ENCODE measurements at regions not wholly inside any gene's neighbourhood (a gene's known extent, or its start where the extent isn't known, plus 50 kb on each side); places are given as distances from the start of the nearest gene placed in this dataset.
"Not testable (repeated sequence)": the region's sequence is repeated elsewhere in the genome, so short reads cannot be mapped to it uniquely, and the experiment has no call there.

GRCh38 chr4:164304861-164305260, 449.1 kb upstream of the SMIM31 start:
- DNase-seq (ENCODE audit: low read depth) = peak; percentile 13

GRCh38 chr4:164307262-164307661, 446.7 kb upstream of the SMIM31 start:
- no peak for DNase-seq (ENCODE audit: low read depth)

- DNase-seq (ENCODE audit: low read depth) = no peak
Observed at GRCh38 chr4:164312671-164313070, 441.3 kb upstream of the SMIM31 start.

DNA sequence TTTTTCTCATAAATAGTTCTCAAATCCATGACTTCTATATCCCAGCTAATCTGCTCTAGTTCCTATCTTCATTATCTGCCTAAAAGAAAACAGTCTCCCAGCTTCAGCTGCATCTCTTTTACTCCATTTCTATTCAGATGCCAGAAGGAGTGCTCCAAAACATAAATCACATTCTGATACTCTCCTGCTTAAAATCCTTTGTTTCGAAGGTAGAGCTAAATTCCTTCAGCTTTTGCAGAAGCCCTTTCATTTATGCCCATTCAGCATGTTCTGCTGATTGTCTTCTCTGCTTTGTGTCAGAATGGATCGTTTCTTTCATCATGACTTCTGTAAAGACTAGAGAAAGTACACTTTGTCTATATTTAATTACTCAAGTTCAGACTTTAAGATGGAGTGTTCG, 440.1 kb upstream of the SMIM31 start:
- DNase-seq (ENCODE audit: low read depth) = no peak

GRCh38 chr4:164318350-164318749, 435.6 kb upstream of the SMIM31 start:
- DNase-seq (ENCODE audit: low read depth) = no peak

DNA sequence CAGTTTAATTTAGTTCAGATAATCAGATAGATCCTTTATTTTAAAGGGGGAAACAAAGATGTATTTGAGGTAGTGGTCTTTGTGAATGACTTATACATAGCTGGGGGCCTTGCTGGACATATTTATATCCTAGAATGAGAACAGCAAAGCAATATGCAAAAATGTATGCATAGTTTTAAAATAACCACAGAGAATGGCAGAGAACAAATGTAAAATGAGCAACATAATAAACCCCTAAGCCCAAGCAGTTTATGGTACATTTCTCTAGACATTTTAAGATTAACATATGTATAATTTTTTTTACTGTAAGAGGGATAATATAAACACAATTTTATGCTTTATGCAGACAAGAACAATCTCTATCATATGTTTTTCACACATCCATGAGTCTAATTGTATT, 434.2 kb upstream of the SMIM31 start:
- DNase-seq (ENCODE audit: low read depth) = no peak

GRCh38 chr4:164320847-164321246, 433.1 kb upstream of the SMIM31 start:
- no peak for DNase-seq (ENCODE audit: low read depth)

- DNase-seq (ENCODE audit: low read depth) = no peak
Observed at GRCh38 chr4:164326056-164326455, 427.9 kb upstream of the SMIM31 start.

DNA sequence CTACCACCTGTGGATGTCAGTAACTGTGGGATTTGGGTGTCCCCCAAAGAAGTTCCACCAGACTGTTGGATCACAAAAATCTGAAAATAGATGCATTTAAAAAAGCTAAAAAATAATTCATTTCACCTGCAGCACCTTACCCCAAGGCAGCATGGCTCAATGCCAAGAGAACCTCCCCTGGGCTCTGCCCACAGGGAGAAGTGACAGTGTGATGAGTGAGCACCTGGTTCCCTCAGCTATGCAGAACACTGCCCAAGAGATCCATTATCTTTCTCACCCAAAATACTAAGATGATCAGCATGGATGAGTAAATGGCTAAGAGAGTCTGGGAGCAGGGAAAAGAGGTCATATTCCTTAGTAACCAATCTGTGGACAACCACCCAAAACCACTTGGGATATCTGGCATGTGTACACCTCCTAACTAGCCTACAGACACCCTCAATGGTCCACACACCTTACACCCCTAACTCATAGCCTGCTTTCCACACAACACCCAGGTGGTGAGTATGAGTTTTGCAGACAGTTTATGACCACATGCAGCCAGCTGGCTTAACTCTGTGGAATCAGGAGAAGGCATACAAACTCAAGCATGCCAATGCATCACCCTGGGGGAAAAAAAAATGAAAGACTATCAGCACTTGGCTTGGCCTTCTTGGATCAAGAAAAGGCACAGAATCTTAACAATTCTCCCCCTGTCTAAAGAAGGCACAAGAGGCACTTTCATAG, 416.5 kb upstream of the SMIM31 start:
- DNase-seq (ENCODE audit: low read depth) = no peak

- no peak for DNase-seq (ENCODE audit: low read depth)
Observed at GRCh38 chr4:164343472-164343976, 410.4 kb upstream of the SMIM31 start.

GRCh38 chr4:164345756-164346155, 408.2 kb upstream of the SMIM31 start:
- DNase-seq (ENCODE audit: low read depth) = no peak

GRCh38 chr4:164350061-164350460, 403.9 kb upstream of the SMIM31 start:
- DNase-seq (ENCODE audit: low read depth) = no peak

DNA sequence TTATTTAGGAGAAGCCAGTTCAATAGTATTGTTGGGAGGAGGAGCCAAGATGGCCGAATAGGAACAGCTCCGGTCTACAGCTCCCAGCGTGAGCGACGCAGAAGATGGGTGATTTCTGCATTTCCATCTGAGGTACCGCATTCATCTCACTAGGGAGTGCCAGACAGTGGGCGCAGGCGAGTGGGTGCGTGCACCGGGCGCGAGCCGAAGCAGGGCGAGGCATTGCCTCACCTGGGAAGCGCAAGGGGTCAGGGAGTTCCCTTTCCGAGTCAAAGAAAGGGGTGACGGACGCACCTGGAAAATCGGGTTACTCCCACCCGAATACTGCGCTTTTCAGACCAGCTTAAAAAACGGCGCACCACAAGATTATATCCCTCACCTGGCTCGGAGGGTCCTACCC, 403.2 kb upstream of the SMIM31 start:
- DNase-seq (ENCODE audit: low read depth) = not testable (repeated sequence)

GRCh38 chr4:164357957-164358356, 396.0 kb upstream of the SMIM31 start:
- peak; percentile 52 for DNase-seq (ENCODE audit: low read depth)

GRCh38 chr4:164358400-164358799, 395.5 kb upstream of the SMIM31 start:
- DNase-seq (ENCODE audit: low read depth) = no peak

DNA sequence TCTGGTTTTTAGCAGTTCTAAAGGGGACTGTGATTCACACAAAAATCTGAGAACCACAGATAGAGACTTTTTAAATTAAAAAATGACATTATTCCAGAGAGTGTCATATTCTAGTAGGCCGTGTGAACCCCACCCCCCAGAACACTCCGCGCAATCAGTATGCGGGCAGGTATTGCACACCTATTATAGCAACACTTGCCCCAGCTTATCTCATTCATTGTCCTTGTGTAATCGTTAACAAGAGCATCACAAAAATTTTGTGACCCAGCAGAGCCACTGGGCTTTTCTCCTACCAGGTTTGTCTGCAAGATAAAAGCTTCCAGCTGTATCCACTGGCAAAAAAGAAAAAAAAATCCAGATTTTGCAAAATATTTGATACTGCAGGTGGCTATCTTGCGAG, 394.1 kb upstream of the SMIM31 start:
- DNase-seq (ENCODE audit: low read depth) = no peak

- no peak for DNase-seq (ENCODE audit: low read depth)
Observed at GRCh38 chr4:164368894-164369293, 385.0 kb upstream of the SMIM31 start.

DNA sequence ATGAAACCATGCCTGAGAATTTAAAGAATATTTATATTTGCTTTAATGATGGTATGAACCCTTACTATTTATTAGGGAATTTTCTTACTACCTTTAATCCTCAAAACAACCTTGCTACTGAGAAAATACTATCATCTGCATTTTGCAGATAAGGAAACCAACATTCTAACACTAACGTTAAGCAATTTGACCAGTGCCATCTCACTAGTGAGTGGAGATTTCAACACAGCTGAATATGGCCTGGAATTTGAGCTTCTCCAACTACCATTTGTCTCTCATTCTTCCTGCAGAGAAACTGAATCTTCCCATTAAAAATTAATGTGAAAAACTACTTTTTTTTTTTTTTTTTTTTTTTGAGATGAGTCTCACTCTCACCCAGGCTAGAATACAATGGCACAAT, 380.9 kb upstream of the SMIM31 start:
- no peak for DNase-seq (ENCODE audit: low read depth)

DNA sequence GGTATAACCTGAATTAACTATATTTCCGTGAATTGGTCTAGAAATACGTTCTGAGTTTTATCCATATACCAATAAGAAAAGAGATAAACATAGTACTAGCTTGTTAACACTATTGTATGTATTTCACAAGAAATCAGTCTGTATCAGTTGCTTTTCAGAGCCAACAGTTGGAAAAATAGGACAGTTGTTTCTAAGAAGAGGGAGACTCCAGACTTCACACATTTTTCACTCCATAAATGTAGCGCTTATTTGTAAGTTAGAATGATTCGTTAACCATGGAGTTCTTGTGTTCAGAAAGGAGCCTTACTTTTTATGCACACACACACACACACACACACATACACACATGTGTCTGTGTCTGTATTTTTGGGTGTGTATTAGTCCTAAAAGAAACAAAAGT, 376.7 kb upstream of the SMIM31 start:
- DNase-seq (ENCODE audit: low read depth) = no peak

GRCh38 chr4:164378361-164378760, 375.6 kb upstream of the SMIM31 start:
- DNase-seq (ENCODE audit: low read depth) = no peak

DNA sequence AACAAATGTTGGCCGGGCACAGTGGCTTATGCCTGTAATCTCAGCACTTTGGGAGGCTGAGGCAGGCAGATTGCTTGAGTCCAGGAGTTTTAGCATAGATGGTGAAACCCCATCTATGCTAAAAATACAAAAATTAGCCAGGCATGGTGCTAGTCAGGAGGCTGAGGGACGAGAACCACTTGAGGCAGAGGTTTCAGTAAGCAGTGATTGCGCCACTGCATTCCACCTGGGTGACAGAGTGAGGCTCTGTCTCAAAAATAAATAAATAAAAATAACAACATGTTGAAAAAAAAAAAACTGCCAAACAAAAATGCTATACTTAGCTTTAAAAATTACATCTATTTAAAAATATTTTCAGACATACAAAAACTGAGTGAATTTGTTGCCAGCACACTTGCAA, 374.2 kb upstream of the SMIM31 start:
- DNase-seq (ENCODE audit: low read depth) = no peak

DNA sequence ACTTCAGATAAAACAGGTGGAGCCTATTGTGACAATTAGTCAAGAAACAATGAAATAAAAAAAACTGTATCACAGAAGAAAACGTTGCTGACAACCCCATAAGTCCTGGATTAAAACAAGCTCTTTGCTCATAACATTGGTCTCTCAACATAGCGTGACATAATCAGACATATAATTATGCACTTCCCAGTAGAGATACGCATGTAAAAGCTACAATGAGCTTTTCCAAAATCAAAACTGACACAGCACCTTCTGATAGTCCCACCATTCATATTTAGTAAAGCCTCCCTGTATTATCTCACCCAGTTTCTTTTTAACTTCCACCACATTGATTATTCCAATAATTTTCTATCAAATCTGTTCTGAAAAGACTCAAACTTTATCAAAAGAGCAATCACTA, 372.1 kb upstream of the SMIM31 start:
- no peak for DNase-seq (ENCODE audit: low read depth)

GRCh38 chr4:164383058-164383357, 370.9 kb upstream of the SMIM31 start:
- DNase-seq (ENCODE audit: low read depth) = no peak
